ENCODE measurements at regions not wholly inside any gene's neighbourhood (a gene's known extent, or its start where the extent isn't known, plus 50 kb on each side); places are given as distances from the start of the nearest gene placed in this dataset.

DNA sequence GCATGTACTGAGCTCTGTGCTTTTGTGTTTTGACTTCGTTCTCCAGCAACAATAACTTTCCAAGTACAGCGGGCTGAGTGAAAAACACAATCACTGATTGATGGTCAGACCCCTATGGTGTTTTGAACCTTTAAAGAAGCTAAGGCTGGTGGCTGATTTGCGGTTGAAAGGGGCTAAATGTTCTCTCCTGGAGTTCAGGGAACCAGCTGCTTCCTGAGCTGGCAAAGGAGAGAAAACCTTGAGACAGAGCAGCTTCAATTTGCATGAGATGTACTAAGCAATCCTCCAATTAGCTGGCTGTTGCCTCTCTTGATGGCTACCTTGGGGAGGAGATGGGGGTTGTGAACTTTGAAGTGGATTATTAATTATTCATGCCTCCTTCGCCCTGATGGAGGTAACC lies 546.7 kb upstream of the SEL1L start:
- DNase-seq = no peak
- Histone ChIP-seq H3K27ac (no peak overlapping the region), H3K36me3 (no peaks in the 10 kb centered on the region), H3K4me1 (no peaks in the 10 kb centered on the region), H3K9me3 (no peaks in the 10 kb centered on the region), H3K4me3 (no peak overlapping the region), H3K27me3 (no peaks in the 10 kb centered on the region)
- WGBS, 2 donors (ENCODE audit: low coverage in 1 of 2) = 8 to 13% methylated on average over 4 of the region's 4 CpGs
- in situ Hi-C loops (cut with MboI; ENCODE audit: low pct_ligation_motif_present in 1 of 4, low pct_unique_long_range_greater_than_20kb in 1 of 4, low sequenced_read_pairs in 3 of 4) (no loop called here), intact Hi-C loops (cut with DNase I; ENCODE audit: low total_unique reads) (no loop called here)
- no peak for TF ChIP-seq POLR2AphosphoS5 (IDR thresholded peaks at IDR 0.05)
- TF ChIP-seq, protein P1, sequence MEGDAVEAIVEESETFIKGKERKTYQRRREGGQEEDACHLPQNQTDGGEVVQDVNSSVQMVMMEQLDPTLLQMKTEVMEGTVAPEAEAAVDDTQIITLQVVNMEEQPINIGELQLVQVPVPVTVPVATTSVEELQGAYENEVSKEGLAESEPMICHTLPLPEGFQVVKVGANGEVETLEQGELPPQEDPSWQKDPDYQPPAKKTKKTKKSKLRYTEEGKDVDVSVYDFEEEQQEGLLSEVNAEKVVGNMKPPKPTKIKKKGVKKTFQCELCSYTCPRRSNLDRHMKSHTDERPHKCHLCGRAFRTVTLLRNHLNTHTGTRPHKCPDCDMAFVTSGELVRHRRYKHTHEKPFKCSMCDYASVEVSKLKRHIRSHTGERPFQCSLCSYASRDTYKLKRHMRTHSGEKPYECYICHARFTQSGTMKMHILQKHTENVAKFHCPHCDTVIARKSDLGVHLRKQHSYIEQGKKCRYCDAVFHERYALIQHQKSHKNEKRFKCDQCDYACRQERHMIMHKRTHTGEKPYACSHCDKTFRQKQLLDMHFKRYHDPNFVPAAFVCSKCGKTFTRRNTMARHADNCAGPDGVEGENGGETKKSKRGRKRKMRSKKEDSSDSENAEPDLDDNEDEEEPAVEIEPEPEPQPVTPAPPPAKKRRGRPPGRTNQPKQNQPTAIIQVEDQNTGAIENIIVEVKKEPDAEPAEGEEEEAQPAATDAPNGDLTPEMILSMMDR (IDR thresholded peaks at IDR 0.05) = no peak
- TF ChIP-seq EP300 (IDR thresholded peaks at IDR 0.05; ENCODE audit: low read depth) = no peak
- TF ChIP-seq POLR2A (IDR thresholded peaks at IDR 0.05) = no peak

DNA sequence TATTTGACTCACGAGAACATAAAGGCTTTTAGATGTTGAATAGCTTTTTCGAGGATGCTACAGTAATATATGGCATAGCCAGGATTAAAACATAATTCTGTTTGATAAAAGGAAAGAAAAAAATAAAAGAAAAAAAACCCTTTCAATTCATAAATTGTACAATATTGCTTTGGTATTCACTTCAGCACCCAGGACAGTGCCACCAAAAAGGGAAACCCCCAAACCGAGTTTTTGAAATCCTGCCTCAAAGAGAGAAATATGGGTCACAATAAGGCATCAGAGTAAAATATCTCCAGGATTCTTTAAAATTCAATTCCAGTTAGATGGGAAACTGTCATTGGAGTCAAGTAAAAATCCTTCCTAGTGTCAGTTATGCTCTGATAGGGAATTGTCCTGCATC lies 551.2 kb upstream of the SEL1L start:
- Histone ChIP-seq H3K4me3 (no peak overlapping the region), H3K36me3 (no peaks in the 10 kb centered on the region), H3K4me1 (no peaks in the 10 kb centered on the region), H3K27me3 (no peaks in the 10 kb centered on the region), H3K9me3 (no peaks in the 10 kb centered on the region), H3K27ac (no peak overlapping the region)
- no peak for TF ChIP-seq POLR2AphosphoS5 (IDR thresholded peaks at IDR 0.05)
- no peak for TF ChIP-seq POLR2A (IDR thresholded peaks at IDR 0.05)
- no peak for TF ChIP-seq EP300 (IDR thresholded peaks at IDR 0.05; ENCODE audit: low read depth)
- TF ChIP-seq, protein P1 (IDR thresholded peaks at IDR 0.05) = no peak
- in situ Hi-C loops (cut with MboI; ENCODE audit: low pct_ligation_motif_present in 1 of 4, low pct_unique_long_range_greater_than_20kb in 1 of 4, low sequenced_read_pairs in 3 of 4) = no loop called here
- intact Hi-C loops (cut with DNase I; ENCODE audit: low total_unique reads) = no loop called here
- WGBS, 2 donors (ENCODE audit: low coverage in 1 of 2) = 56 to 65% methylated on average over 3 of the region's 3 CpGs
- no peak for DNase-seq

DNA sequence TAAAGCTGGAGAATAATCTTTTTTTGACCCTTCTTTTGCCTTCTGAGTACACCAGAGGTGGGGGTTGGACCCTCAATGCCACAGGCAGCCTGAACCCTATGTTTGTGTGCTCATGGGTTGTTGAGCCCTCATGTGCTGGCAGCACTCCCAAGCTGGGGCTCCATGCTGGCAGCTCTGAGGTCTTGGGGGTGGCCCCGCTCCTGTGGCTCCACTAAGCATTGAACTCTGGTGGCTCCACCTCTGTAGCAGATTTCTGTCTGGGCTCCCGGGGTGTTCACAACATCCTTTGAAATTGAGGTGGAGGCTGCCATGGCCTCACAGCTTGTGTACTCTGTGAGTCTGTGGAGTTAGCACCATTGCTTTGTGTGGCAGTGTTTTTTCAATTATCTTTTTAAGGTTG lies 557.4 kb upstream of the SEL1L start:
- no peak for DNase-seq
- Histone ChIP-seq H3K27ac (no peak overlapping the region), H3K4me1 (no peaks in the 10 kb centered on the region), H3K9me3 (no peaks in the 10 kb centered on the region), H3K4me3 (no peak overlapping the region), H3K27me3 (no peaks in the 10 kb centered on the region), H3K36me3 (no peaks in the 10 kb centered on the region)
- TF ChIP-seq POLR2A (IDR thresholded peaks at IDR 0.05) (no peak), POLR2AphosphoS5 (IDR thresholded peaks at IDR 0.05) (no peak), EP300 (IDR thresholded peaks at IDR 0.05; ENCODE audit: low read depth) (no peak)
- TF ChIP-seq, protein P1 (IDR thresholded peaks at IDR 0.05) = no peak
- in situ Hi-C loops (cut with MboI; ENCODE audit: low pct_ligation_motif_present in 1 of 4, low pct_unique_long_range_greater_than_20kb in 1 of 4, low sequenced_read_pairs in 3 of 4) (no loop called here), intact Hi-C loops (cut with DNase I; ENCODE audit: low total_unique reads) (no loop called here)
- WGBS, 2 donors (ENCODE audit: low coverage in 1 of 2) = 57% methylated on average over 2 of the region's 2 CpGs; no CpG with 5 or more reads in 1 of the 2 donors

DNA sequence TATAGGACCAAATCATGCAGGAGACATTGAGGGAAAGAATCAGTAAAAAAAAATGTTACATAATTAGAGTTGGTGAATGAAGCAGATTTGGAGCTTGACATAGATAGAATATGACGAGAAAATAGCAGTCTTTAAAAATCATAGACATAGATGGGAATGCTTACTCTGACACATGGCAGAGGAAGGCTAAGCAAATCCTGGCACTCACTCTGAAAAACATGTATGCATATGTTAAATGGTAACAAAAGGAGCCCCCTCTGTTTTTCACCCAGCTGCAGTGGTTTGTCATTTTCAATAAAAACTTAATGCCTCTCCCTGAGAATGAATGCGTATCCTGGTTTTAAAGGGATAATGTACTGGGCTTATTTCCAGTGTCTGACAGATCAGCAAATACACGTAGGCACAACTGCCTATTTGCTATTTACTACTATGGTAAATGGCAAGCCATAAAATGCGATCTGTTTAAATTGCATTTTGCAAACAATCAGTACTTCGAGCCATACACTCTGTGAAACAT lies 561.2 kb upstream of the SEL1L start:
- Histone ChIP-seq H3K27ac (no peak overlapping the region), H3K36me3 (no peaks in the 10 kb centered on the region), H3K27me3 (no peaks in the 10 kb centered on the region), H3K9me3 (no peaks in the 10 kb centered on the region), H3K4me3 (no peak overlapping the region), H3K4me1 (no peaks in the 10 kb centered on the region)
- no peak for TF ChIP-seq POLR2AphosphoS5 (IDR thresholded peaks at IDR 0.05)
- TF ChIP-seq POLR2A (IDR thresholded peaks at IDR 0.05) = no peak
- TF ChIP-seq, protein P1 (IDR thresholded peaks at IDR 0.05) = no peak
- TF ChIP-seq EP300 (IDR thresholded peaks at IDR 0.05; ENCODE audit: low read depth) = no peak
- intact Hi-C loops (cut with DNase I; ENCODE audit: low total_unique reads) = no loop called here
- 47 to 48% methylated on average over 5 of the region's 5 CpGs for WGBS, 2 donors (ENCODE audit: low coverage in 1 of 2)
- DNase-seq = no peak
- in situ Hi-C loops (cut with MboI; ENCODE audit: low pct_ligation_motif_present in 1 of 4, low pct_unique_long_range_greater_than_20kb in 1 of 4, low sequenced_read_pairs in 3 of 4) = no loop called here

Data from transverse colon (tissue), 4 donors.